ENCODE measurements at regions not wholly inside any gene's neighbourhood (a gene's known extent, or its start where the extent isn't known, plus 50 kb on each side); places are given as distances from the start of the nearest gene placed in this dataset.

DNA sequence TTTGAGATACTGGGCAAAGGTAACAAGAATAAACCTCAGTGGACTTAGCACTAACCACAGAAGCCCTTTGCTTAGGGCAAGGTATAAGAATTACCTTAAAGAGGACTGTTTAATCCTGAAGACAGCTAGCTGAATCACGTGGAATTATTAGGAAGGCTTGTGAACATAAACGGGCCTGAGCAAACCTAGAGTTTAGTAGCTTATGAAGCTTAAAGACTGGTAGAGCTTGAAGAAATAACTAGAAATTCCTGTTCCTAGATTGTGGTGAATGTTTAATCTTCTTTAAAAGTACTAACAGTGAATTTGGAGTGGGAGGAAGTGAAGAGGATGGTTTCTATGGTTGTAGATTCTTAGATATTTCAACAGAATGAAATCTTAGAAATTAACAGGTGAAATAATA, 428.9 kb upstream of the THRB start:
- H2AFZ ChIP-seq (ENCODE audit: insufficient read depth, low read depth, low read length, poor library complexity, severe bottlenecking): no peak overlapping the region
- no peaks in the 10 kb centered on the region for H3K36me3 Mint-ChIP-seq

DNA sequence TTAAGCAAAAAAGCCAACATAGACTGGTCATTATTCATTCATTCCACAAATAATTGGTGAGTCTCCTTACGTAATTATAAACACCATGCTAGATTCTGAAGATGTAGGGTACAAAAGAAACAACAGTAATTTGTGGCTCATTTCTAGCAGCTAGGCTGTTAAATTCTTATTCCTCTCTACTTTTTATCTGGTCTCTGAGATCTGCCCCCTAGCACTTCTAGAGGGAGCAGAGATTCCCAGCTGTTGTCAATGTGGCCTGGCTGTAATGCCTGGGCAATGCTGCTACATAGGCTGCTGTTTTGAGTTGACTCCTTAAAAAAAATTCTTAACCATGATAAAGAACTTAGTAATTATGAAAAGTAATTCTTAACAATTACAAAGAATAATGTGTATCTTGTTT, 434.9 kb upstream of the THRB start:
- Histone ChIP-seq H3K79me2 (ENCODE audit: insufficient read depth, low read length) (no peaks in the 10 kb centered on the region), H3K4me2 (replicated peaks; ENCODE audit: extremely low read depth, low read length, poor library complexity, severe bottlenecking) (no peak overlapping the region), H3K27me3 (ENCODE audit: control insufficient read depth in 2 of 2, insufficient read depth in 2 of 2, low read length in 2 of 2) (no peaks in the 10 kb centered on the region), H3K4me1 (ENCODE audit: control insufficient read depth in 1 of 2, insufficient read depth in 2 of 2, low read length in 2 of 2) (no peaks in the 10 kb centered on the region), H3K9me3 (replicated peaks in 1 of 2; ENCODE audit: control insufficient read depth in 1 of 2, insufficient read depth in 1 of 2, low read length in 2 of 2) (peaks cover 0 to 4% of the 10 kb centered on the region in 2 donors), H3K36me3 (replicated peaks in 1 of 2; ENCODE audit: control insufficient read depth in 1 of 2, insufficient read depth in 2 of 2, low read length in 2 of 2) (no peaks in the 10 kb centered on the region), H3K27ac (ENCODE audit: low read depth in 1 of 2, low read length in 2 of 2) (no peak overlapping the region), H2AFZ (ENCODE audit: insufficient read depth, low read depth, low read length, poor library complexity, severe bottlenecking) (no peak overlapping the region), H3K9ac (ENCODE audit: insufficient read depth, low read length, poor library complexity, severe bottlenecking) (no peak overlapping the region), H4K20me1 (ENCODE audit: insufficient read depth, low read length) (no peaks in the 10 kb centered on the region), H3K4me3 (replicated peaks in 1 of 3; ENCODE audit: low read depth in 2 of 3, low read length in 3 of 3) (no peak overlapping the region)
- no peak overlapping the region for H3K4me3 Mint-ChIP-seq
- intact Hi-C loops (cut with micrococcal nuclease): no loop called here
- TF ChIP-seq, protein P1, sequence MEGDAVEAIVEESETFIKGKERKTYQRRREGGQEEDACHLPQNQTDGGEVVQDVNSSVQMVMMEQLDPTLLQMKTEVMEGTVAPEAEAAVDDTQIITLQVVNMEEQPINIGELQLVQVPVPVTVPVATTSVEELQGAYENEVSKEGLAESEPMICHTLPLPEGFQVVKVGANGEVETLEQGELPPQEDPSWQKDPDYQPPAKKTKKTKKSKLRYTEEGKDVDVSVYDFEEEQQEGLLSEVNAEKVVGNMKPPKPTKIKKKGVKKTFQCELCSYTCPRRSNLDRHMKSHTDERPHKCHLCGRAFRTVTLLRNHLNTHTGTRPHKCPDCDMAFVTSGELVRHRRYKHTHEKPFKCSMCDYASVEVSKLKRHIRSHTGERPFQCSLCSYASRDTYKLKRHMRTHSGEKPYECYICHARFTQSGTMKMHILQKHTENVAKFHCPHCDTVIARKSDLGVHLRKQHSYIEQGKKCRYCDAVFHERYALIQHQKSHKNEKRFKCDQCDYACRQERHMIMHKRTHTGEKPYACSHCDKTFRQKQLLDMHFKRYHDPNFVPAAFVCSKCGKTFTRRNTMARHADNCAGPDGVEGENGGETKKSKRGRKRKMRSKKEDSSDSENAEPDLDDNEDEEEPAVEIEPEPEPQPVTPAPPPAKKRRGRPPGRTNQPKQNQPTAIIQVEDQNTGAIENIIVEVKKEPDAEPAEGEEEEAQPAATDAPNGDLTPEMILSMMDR (IDR thresholded peaks at IDR 0.05): no peak
- no peak for DNase-seq
- peaks cover 0 to 4% (median 0%) of the 10 kb centered on the region in 7 donors for H3K9me3 Mint-ChIP-seq
- H3K27me3 Mint-ChIP-seq (ENCODE audit: low read depth in 3 of 3): no peaks in the 10 kb centered on the region
- H3K36me3 Mint-ChIP-seq: no peaks in the 10 kb centered on the region
- no peak overlapping the region for H3K27ac Mint-ChIP-seq
- WGBS (ENCODE audit: insufficient coverage): no CpG with 5 or more reads among the region's 1 CpG
- H3K4me1 Mint-ChIP-seq: no peaks in the 10 kb centered on the region

More for the DNA sequence above, 428.9 kb upstream of the THRB start:
- no peak overlapping the region for H3K4me3 Mint-ChIP-seq
- Histone ChIP-seq H3K9ac (ENCODE audit: insufficient read depth, low read length, poor library complexity, severe bottlenecking) (no peak overlapping the region), H4K20me1 (ENCODE audit: insufficient read depth, low read length) (no peaks in the 10 kb centered on the region), H3K27ac (ENCODE audit: low read depth in 1 of 2, low read length in 2 of 2) (no peak overlapping the region), H3K79me2 (ENCODE audit: insufficient read depth, low read length) (no peaks in the 10 kb centered on the region), H3K4me1 (ENCODE audit: control insufficient read depth in 1 of 2, insufficient read depth in 2 of 2, low read length in 2 of 2) (no peaks in the 10 kb centered on the region), H3K27me3 (ENCODE audit: control insufficient read depth in 2 of 2, insufficient read depth in 2 of 2, low read length in 2 of 2) (no peaks in the 10 kb centered on the region), H3K4me2 (replicated peaks; ENCODE audit: extremely low read depth, low read length, poor library complexity, severe bottlenecking) (no peak overlapping the region), H3K4me3 (replicated peaks in 1 of 3; ENCODE audit: low read depth in 2 of 3, low read length in 3 of 3) (no peak overlapping the region), H3K36me3 (replicated peaks in 1 of 2; ENCODE audit: control insufficient read depth in 1 of 2, insufficient read depth in 2 of 2, low read length in 2 of 2) (no peaks in the 10 kb centered on the region), H3K9me3 (replicated peaks in 1 of 2; ENCODE audit: control insufficient read depth in 1 of 2, insufficient read depth in 1 of 2, low read length in 2 of 2) (peaks cover 4 to 7% of the 10 kb centered on the region in 2 donors)
- TF ChIP-seq, protein P1 (IDR thresholded peaks at IDR 0.05): no peak
- no peak for DNase-seq
- intact Hi-C loops (cut with micrococcal nuclease): no loop called here
- H3K27ac Mint-ChIP-seq: no peak overlapping the region
- WGBS (ENCODE audit: insufficient coverage): 86% methylated on average over 2 of the region's 2 CpGs
- H3K4me1 Mint-ChIP-seq: no peaks in the 10 kb centered on the region
- no peaks in the 10 kb centered on the region for H3K27me3 Mint-ChIP-seq (ENCODE audit: low read depth in 3 of 3)
- peaks cover 0 to 9% (median 0%) of the 10 kb centered on the region in 7 donors for H3K9me3 Mint-ChIP-seq

All from CD14-positive monocyte (primary cell).